ENCODE measurements at regions not wholly inside any gene's neighbourhood (a gene's known extent, or its start where the extent isn't known, plus 50 kb on each side); places are given as distances from the start of the nearest gene placed in this dataset.

DNA sequence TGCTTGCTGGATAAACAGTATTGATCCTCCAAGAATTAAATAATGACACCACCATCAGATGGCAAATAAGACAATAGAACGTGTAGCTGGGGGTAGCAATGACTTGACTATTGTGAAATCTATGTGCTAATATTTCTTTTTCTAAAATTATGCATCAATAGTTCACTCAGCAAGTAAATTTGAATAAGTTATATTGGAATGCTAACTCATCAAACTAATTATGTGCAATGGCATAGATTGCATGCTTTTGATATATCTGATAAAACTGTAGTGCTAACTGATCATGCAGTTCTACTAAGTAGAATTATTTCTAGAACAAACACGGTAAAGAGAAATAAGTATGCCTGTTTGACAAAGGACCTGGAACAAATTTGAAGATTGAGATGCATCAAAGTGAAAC, 474.4 kb downstream of the NOVA1 start:
- no peak for DNase-seq

GRCh38 chr14:26121181-26121580, 476.7 kb downstream of the NOVA1 start:
- DNase-seq, result no peak

GRCh38 chr14:26113911-26114640, 483.8 kb downstream of the NOVA1 start:
- no peak for DNase-seq

DNA sequence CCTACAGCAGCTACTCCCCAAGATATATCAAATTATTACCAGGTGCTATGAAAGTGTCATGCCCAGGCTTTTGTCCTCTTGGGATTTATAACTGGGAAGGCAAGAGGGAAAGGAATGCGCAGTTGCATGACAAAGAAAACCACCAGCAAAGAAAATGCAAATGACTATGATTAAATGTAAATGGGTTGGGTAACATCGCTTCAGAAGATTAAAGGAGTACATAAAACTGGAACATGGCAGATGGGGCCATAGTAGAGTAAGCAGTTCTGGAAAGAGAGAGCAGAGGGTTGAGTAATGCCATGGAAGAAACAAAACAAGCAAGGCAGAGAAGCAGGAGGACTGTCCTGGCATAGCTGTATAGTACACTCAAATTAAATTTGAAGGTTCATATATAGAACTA, 493.1 kb downstream of the NOVA1 start:
- DNase-seq, result no peak

DNA sequence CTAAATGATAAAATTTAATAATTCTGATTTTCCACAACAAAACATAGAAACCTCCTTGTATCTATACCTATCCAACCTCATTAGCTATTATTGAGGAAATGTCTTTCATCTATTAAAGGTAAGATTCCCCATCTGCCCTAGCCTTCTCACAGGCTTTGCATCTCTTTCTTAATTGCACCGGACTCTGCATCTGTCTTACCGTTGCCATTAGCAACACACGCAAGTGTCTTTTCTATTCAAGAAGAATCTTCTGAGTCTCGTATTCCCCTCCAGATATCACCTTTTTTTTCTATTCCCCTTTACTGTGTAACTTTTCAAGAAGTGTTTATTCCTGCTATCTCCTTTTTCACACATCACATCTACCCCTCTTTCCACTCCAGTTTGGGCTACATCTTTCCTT, 500.0 kb downstream of the NOVA1 start:
- DNase-seq, result no peak

GRCh38 chr14:26088275-26088674, 509.6 kb downstream of the NOVA1 start:
- DNase-seq, result no peak

- no peak for DNase-seq
Measured at GRCh38 chr14:26081043-26081442, 516.8 kb downstream of the NOVA1 start.

- DNase-seq, result no peak
Measured at GRCh38 chr14:26078561-26078960, 519.3 kb downstream of the NOVA1 start.

GRCh38 chr14:26074892-26075291, 522.9 kb downstream of the NOVA1 start:
- DNase-seq, result no peak

- DNase-seq, result no peak
Measured at GRCh38 chr14:26070443-26070842, 527.4 kb downstream of the NOVA1 start.

- no peak for DNase-seq
Measured at GRCh38 chr14:26067786-26068459, 529.9 kb downstream of the NOVA1 start.

DNA sequence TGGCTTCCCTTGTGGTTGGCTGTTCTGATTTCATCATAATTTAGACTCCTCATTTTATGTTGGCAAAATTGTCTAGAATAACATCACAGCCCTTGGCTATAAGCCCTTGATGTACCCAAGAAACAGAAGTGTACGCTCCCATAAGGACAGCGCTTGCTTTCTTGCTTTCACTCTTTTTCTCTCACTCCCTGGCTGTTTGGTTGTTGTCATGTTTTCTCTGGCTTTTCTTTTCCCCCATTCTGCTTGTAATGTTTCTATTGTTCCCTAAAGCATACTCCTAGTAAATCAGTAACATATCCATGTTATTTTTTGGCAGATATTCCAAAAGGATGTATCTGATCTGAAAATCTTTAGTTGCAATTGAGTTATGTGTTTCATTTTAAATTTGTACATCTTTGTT, 530.5 kb downstream of the NOVA1 start:
- DNase-seq, result no peak

DNA sequence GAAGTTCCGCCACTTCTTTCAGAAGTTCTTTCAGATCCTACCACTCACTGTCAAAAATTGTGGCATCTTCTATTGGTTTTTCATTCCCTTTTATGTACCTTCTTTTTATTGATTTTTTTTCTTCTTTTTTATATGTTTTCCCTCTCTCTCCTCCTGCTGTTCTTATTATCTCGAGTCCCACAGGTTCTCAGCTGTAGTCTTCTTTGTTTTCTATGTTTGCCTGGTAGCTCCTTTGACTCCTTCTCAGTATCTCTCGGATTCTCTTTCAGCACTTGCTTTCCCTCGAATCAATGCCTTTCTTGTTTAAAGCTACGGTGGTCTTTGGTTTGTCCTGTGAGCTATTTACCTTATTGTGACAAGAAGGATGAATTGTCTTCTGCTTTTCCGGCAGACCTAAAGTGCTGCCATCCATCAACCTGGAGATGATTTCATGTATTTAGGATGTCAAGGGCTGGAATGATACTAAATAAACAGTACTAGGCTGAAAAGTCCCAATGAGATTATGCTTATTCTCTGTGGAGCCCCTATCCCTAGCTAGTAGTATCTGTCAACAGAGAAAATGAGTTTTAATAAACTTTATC, 541.7 kb downstream of the NOVA1 start:
- no peak for DNase-seq

GRCh38 chr14:26032348-26032747, 565.5 kb downstream of the NOVA1 start:
- no peak for DNase-seq

- no peak for DNase-seq
Measured at GRCh38 chr14:26026384-26026783, 571.4 kb downstream of the NOVA1 start.

DNA sequence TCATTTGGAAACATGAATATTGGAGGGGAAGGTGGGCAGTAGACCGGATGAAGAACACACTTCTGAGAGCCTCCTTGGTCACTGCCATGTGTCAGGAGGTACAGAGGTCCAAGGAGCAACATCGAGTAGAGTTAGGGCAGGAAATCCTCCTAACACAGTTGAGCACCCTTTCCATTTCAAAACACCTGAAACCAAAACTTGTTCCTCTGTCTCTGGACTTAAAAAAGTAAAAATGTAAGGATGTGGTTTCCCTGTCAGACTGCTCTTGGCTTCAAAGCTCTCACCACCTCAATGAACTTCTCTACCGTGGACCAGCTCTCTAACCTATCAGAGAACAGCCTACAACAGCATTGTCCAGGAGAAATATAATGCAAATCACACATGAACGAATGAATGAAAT, 573.9 kb downstream of the NOVA1 start:
- DNase-seq, result no peak

DNA sequence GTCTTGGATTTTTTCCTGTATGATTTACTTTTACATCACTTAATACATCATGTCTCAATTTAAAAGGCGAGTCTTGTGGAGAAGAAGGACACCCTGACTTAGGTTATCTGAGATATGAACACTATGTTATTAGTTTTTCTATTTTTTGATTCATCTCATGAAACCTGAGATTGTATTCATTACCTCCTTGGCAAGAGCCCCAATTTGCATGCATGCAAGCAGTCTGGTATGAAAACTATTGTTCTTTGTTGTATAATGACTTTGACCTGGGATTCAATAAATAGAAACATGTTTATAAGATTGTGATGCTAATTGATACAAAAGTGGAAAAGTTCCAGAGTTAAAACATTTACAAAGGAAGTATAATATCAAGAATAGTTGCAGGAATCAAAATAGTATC, 576.1 kb downstream of the NOVA1 start:
- DNase-seq, result no peak

DNA sequence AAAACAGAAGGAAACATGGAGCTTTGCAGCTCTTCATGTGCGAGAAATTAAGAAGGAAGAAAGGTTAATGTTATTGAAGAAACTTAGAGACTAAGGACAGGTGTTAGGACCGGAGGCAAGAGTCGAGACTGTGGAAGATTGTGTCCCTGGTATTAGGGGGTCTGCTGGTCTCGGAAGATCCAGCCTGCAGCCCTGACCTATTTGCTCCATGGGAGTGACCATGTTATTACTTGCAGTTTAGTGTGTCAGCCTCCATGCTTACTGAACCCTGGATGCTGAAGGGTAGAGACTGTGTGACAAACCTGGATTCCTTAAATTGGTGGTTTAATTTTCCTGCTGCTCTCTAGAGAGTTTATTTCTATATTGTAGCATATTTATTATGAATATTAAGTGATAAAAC, 580.6 kb downstream of the NOVA1 start:
- DNase-seq, result no peak

- no peak for DNase-seq
Measured at GRCh38 chr14:26008290-26008689, 589.5 kb downstream of the NOVA1 start.

DNA sequence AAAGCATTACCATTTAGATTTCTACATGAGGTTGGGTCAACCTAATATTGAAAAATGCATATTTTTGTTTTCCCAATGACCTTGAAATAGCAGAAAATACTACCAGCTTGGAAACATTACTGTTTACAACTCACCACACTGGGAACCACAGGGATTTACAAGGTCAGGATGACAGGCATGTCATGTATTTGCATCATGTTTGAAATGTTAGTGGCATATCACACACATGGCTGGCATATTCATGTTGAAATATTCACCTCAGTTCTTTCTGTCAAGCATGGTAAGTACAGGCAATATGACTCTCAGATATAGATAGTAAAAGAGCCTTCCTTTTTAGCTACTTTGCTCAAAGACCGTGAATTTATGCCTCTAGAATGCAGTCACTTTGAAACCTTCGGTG, 593.5 kb downstream of the NOVA1 start:
- DNase-seq, result no peak

DNA sequence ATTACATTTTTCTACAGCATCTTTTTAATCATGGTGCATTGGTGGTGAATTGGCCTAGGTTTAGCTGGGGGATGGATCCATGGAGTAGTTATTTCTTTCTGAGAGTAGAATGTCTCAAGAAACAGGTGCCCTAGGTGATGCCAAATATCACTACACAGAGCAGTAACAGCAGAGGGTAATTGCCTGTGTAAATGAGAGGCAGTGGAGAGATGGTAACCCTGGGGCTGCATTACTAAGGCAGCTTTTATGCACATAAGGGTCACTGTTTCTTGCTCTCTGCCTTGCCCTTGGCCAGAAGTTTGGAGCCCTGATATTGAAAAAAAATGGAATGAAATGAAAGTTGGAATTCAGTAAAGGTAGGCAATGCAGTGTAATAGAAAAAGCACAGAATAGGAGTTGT, 604.0 kb downstream of the NOVA1 start:
- DNase-seq, result no peak

GRCh38 chr14:25988536-25988935, 609.3 kb downstream of the NOVA1 start:
- no peak for DNase-seq

DNA sequence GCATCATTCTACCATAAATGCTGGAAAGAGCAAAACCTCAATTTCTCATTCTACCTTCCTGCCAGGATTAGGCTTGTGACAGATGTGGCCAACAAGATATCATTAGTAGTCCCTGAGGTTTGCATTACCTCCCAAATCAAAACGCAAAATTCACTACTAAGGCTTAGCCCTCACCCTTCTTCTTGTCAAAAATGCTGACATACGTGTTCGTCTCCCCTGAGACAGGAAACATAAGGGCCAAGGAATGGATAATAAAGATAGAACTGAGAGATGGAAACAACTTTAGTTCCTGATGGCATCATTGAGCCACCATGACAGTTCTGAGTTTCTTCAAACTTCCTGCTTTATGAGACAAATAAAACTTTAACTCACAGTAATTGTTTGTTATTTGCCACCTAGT, 642.1 kb downstream of the NOVA1 start:
- no peak for DNase-seq

DNA sequence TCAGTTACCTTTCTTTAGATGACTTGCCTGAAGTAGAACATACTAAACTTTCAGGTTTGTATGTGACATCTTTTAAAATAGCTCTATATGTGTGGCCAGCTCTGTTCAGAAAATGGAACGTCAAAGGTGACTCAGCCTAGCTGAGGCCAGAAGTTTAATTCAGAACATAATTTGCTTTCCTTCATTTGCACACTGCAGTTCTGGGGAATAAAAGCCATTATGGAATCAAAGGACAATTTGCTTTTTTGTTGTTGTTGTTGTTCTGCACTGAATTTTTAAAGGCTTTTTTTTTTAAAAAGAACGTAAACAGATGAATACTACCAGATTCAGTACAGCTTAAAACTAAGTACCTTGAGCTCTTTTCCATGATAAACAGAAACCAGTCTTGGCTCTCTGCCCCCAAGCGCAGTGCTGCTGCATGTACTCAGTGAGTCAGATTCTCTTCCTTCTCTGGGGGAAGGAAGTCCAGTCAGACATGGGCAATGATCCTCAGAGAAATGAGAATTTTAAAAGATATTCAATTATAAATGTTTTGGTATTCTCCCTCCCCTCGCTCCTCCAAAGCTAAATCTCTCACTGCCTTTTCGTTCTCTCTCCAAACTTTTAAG, 644.2 kb downstream of the NOVA1 start:
- no peak for DNase-seq

Data from stimulated activated CD4-positive, alpha-beta T cell treated with anti-CD3 and anti-CD28 coated beads, Interleukin-15, amount 100 ng/mL, for 24 hours (primary cell).